COLO668 (cell line): ENCODE measurements at regions not wholly inside any gene's neighbourhood (a gene's known extent, or its start where the extent isn't known, plus 50 kb on each side); places are given as distances from the start of the nearest gene placed in this dataset.
"Not testable (repeated sequence)": the region's sequence is repeated elsewhere in the genome, so short reads cannot be mapped to it uniquely, and the experiment has no call there.

ENCODE experiments used
- DNase-seq: peaks from one replicate; lab custom pipeline; 2025; ENCODE audit not compliant: unreplicated experiment; lab: John Stamatoyannopoulos, UW

DNA sequence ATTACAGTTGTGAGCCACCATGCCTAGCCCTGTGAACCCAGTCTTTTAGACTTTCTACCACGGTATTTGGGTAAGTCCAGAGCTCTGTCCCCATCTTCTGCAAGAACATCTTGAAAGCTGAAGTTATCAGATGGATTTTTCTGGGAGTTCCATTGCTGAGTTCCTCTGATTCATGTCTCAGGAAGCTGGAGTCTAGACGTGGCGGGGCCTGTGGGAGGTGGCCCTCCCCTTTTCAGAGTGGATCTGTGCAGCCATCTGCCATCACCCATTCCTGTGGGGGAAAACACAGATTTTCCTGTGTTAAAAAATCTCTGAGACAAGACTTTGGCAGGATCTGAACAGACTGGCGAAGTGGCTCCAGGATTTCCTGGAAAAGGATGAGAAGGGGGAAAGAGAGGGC, 234.3 kb downstream of the NPIPA7 start:
- not testable (repeated sequence) for DNase-seq

DNA sequence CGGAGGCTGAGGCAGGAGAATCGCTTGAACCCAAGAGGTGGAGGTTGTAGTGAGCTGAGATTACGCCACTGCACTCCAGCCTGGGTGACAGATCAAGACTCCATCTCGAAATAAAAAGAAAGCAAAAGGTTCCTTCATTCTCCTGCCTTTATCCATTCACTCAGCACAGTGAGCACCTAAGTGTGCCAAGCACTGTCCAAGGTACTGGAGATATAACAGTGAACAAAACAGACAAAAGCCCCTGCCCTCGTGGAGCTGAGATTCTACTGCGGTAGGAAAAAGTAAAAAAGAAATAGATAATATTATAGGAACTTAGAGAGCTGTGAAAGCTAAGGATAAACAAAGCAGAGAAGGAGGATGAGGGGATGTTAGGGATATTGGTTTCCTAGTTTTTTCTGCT, 235.5 kb downstream of the NPIPA7 start:
- DNase-seq, result not testable (repeated sequence)

DNA sequence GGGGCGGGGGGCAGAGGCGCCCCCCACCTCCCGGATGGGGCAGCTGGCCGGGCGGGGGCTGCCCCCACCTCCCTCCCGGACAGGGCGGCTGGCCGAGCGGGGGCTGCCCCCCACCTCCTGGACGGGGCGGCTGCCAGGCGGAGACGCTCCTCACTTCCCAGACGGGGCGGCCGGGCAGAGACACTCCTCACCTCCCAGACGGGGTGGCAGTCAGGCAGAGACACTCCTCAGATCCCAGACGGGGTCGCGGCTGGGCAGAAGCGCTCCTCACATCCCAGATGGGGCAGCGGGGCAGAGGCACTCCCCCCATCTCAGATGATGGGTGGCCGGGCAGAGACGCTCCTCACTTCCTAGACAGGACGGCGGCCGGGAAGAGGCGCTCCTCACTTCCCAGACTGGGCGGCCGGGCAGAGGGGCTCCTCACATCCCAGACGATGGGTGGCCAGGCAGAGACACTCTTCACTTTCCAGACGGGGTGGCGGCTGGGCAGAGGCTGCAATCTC, 240.1 kb downstream of the NPIPA7 start:
- not testable (repeated sequence) for DNase-seq

DNA sequence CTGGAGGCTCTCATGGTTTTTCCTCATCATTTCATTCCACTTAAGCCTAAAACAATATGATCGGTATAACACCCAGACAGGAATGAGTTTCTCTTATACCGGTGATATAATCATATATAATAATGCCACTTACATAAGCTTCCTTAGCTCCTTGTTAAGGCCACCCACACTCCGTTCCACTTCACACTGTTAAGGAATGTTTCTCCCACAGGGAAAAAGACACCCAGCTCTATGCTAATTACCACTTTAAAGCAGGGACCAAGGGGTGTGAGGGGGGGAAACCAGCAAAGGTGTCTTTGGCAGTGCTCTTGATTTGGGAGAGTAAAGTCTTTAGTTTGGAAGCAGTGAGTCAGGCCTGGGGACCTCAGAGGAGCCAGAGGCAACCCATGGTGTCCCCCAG, 245.4 kb downstream of the NPIPA7 start:
- DNase-seq, result not testable (repeated sequence)

DNA sequence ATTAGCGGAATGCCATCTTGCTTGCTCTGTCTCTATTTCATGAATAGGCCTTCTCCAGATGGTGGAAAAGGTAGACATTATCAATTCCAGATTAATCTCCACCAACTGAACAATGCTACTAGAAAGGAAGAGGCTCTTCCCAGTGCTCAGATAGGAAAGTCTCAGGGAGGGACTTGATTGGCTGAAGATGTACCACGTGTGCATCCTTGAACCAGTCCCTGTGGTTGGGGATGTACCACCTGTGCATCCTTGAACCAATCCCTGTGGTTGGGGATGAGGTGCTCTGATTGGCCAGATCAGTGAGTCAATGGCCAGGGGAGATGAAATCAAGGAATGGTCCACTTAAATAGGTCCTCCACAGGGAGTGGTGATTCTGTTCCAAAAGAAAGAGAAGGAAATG, 246.2 kb downstream of the NPIPA7 start:
- DNase-seq, result not testable (repeated sequence)

DNA sequence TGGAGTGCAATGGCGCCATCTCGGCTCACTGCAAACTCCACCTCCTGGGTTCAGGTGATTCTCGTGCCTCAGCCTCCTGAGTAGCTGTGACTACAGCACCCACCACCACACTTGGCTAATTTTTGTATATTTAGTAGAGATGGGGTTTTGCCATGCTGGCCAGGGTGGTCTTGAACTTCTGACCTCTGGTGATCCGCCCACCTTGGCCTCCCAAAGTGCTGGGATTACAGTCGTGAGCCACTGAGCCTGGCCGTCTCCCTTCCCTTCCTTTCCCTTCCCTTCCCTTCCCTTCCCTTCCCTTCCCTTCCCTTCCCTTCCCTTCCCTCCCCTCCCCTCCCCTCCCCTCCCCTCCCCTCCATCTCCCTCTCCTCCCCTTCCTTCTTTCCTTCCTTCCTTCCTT, 248.9 kb downstream of the NPIPA7 start:
- not testable (repeated sequence) for DNase-seq

DNA sequence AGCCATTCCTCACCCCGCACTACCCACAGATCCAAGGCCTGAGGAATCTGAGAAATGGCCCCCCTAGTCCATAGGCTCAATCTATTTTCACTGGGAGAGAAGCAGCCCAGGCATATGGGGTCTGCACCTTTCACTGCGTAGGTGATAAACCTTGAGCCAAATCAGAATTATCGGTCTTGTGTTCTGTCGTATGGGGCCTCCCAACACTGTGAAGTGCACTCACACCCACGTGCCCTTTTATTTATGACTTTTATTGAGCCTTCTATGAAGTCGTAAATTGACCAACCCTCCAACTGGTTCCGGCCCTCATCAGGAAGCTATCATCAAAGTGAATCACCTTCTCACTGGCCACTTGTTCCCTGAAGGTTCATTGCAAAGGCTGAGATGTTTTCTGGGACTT, 259.3 kb downstream of the NPIPA7 start:
- not testable (repeated sequence) for DNase-seq

DNA sequence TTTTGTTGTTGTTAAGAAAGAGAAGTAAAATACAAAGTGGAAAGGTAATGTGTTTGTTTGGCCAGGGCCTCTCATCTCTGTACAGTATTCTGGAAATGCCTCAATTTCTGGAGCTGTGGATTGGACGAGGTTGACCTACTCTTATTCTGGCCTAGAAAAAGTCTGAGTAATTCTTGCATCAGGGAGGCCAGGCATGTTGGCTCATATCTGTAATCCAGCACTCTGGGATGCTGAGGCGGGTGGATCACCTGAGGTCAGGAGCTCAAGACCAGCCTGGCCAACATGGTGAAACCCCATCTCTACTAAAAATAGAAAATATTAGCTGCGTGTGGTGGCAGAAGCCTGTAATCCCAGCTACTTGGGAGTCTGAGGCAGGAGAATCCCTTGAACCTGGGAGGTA, 259.8 kb downstream of the NPIPA7 start:
- not testable (repeated sequence) for DNase-seq

DNA sequence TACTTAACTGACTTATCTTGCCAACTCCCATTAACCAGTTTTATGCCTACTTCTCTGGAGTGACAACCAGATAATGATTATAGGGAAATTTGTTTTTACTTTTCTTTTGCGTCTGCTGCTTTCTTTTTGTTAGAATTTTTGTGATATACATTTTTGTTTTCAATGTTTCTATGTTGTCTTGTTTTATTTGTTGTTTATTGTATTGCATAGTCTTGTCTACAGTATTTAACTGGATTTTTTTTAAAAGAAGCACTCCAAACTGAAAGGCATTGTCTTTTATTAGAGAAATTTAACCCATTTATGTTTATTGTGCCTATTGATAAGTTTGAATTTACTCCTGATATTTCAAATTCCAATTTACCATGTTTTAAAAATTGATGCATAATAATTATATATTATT, 264.9 kb downstream of the NPIPA7 start:
- DNase-seq, result not testable (repeated sequence)

DNA sequence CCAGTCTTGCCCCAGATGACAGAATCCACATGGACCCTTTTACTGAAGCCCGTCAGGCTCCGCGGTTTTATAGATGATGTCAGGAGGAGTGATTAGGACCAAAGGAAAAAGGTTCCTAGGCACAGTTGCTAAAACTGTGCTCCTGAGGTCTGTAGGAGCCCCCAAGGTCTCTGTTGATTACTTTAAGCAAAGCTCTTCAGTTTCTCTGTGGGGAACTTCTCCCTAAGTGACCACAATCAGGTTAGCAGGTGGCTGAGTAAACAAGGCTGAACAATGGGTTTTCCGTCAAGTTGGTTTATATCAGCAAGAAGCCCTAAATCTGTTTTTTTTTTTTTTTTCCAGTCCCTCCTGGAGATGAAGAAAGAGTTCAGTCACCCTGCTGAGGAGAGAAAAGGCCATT, 269.1 kb downstream of the NPIPA7 start:
- not testable (repeated sequence) for DNase-seq

DNA sequence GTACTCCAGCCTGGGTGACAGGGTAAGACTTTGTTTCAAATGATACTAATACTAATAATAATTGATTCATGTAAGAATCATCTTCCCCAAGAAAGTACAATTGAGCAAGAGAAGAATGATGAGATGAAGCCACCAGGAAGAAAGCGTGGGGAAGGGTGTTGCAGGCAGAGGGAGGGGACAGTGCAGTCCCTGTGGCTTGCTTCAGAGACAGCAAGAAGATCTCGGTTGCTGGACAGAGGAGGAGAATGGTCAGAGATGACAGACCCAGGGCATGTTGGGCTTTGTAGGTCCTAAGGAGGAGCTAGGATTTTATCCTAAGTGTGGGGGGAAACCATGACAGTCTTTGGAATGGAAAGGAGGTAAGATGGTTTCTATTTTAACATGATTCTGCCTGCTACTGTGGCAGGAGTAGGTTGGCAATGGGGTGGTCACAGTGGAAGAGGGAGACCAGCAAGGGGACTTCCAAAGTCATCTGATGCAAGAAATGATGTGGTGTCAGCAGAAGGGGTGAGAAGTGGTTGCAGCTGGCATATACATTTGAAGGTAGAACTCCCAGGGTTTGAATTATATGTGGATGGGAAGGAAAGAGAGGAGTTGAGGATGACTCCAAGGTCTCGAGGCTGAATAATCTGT, 293.4 kb downstream of the NPIPA7 start:
- DNase-seq, result not testable (repeated sequence)

DNA sequence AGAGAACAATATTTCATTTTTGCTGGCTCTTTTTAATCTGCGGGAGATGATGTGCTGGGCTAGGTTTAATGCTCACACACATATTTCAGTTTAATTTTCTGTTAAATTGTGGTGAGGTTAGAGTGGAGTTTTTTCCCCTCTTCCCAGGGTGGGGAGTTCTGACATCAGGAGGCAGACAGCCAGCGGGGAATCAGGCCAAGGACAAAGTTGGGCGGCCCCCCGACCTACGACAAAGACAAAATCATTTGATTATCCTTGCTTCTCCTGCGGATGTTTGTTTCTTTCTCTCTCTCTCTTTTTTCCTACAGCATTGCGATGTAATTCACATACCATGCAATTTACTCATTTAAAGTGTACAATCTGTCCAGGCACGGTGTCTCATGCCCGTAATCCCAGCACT, 295.9 kb downstream of the NPIPA7 start:
- not testable (repeated sequence) for DNase-seq

DNA sequence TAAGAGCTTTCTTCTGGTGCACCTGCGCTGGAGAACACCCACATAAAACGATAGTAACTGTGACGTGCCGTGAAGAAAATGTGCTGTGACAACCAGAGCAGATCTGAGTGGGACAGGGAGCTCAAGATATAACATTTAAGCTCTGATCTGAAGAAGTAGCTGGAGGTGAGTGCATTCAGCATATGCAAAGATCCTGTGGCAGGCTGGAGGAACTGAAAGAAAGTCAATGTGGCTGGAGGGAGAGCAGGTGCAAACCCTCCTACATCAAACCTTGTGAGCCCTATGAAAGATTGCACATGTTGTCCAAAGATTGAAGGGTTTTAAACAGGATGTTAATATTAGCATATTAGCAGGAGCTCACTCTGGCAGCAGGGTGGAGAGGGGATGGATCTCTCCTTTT, 342.9 kb downstream of the NPIPA7 start:
- not testable (repeated sequence) for DNase-seq

DNA sequence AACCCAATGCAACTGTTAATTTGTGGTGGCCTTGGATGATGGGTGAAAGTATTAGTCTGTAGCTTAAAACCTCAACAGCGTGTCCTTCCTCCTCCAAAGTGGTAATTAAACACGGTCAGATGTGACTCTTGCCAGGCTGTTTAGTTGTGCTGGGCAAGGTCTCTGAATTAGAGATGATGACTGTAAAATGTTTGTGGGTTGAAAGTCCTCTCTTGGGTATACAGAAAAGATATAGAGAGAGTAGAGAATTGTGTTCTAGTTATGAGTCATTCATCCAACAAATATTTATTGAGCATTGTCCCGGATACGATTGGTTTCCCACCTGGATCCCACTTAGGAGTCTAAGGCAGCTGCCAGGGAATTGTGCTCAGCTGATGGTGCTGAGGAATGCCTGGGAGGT, 343.7 kb downstream of the NPIPA7 start:
- not testable (repeated sequence) for DNase-seq

DNA sequence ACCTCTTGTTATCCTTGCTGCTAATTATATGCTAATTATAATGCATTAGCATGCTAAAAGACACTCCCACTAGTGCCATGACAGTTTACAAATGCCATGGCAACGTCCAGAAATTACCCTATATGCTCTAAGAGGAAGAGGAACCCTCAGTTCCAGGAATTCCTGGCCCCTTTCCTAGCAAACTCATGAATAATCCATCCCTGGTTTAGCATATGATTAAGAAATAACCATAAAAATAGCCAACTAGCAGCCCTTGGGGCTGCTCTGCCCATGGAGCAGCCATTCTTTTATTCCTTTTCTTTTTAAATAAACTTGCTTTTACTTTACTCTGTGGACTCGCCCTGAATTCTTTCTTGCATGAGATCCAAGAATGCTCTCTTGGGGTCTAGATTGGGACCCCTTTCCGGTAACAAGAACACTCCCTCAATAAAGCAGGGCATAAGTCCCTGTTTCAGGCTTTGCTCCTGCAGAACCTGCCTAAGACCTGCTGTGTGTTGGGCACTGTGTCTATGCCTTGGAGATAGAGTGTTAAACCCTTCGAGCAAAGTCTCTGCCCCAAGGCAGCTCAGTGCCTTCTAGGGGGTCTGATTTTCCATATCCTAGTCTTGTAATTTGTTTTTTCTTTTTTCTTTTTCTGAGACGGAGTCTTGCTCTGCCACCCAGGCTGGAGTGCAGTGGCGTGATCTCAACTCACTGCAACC, 345.0 kb downstream of the NPIPA7 start:
- not testable (repeated sequence) for DNase-seq

DNA sequence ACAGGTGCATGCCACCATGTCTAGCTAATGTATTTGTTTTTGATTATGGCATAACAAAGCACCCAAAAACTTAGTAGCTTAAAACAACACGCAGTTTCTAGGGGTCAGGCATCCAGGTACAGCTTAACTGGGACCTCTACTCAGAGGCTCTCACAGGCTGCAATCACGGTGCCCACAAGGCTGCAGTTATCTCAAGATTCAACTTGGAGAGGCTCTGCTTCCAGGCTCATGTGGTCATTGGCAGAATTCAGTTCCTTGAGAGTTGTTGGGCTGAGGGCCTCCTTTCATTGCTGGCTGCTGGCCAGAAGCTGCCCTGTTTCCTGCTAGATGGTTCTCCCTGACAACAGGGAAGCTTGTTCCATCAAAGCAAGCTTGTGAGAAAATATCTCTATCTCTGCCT, 348.1 kb downstream of the NPIPA7 start:
- DNase-seq, result not testable (repeated sequence)

DNA sequence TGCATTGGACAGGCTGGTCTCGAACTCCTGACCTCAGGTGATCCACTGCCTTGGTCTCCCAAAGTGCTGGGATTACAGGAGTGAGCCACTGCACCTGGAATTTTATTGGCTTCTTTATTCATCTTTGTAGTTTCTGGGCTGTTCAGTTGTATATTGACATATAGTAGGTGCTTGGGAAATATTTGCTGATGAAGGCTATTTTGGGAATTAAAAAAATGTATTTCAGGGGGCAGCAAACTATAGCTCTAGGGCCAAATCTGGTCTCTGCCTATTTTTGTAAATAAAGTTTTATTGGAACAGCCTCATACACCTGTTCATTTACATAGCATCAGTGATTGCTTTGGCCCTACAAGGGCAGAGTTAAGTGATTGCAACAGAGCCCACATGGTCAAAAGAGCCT, 363.6 kb downstream of the NPIPA7 start:
- not testable (repeated sequence) for DNase-seq

DNA sequence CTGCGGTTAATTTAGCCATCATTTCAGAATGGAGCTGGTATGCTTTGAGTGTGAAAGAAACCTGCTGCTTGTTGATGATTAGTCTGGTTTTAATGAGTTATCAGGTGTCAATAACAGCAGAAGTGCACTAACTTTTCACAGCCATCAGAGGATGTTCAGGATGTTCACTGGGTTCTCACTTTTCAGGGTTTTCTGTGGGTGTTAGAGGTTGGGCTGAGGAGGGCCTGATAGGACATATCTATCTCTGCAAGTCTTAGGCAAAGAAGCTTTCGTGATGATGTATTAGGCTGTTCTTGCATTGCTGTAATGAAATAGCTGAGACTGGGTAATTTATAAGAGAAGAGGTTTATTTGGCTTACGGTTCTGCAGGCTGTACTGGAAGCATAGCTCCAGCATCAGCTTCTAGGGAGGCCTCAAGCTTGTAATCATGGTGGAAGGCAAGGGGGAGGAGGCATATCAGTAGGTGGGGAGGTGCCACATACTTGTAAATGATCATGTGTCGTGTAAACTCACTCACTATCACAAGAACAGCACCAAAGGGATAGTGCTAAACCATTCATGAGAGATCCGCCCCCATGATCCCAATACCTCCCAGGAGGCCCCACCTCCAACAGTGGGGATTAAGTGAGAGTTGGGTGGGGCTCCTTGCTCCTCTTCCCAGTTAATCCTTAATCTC, 376.2 kb downstream of the NPIPA7 start:
- not testable (repeated sequence) for DNase-seq

DNA sequence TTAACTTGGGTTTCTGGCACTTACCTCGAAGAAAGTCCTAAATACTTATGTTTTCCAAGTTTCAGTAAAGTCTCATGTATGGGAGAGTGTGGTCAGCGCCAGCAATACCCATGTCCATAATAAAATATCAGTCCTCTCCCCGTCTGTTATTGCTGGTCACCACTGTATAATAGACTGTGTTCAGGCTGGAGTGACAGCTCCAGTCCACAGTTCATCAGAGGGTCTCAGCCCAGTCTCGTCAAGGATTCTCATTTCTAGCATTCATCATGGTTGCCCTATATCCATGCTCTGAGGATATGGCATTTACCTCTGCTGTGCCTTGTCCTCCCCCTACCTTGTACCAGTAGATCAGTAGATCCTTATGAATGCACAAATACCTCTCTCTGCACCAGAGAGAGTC, 384.5 kb downstream of the NPIPA7 start:
- no peak for DNase-seq

DNA sequence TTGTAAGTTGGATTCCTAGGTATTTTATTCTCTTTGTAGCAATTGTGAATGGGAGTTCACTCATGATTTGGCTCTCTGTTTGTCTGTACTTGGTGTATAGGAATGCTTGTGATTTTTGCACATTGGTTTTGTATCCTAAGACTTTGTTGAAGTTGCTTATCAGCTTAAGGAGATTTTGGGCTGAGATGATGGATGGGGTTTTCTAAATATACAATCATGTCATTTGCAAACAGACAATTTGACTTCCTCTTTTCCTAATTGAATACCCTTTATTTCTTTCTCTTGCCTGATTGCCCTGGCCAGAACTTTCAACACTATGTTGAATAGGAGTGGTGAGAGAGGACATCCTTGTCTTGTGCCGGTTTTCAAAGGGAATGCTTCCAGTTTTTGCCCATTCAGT, 391.8 kb downstream of the NPIPA7 start:
- not testable (repeated sequence) for DNase-seq

DNA sequence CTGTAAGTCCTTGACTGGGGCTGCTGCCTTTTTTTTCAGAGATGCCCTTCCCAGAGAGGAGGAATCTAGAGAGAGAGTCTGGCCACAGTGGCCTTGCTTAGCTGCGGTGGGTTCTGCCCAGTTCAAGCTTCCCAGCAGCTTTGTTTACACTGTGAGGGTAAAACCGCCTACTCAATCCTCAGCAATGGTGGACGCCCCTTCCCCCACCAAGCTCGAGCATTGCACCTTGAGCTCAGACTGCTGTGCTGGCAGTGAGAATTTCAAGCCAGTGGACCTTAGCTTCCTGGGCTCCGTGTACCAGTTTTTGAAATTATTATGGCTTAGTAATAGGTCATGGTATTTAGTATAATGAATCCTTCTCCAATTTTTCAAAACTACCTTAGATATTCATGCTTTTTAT, 395.4 kb downstream of the NPIPA7 start:
- DNase-seq, result no peak

DNA sequence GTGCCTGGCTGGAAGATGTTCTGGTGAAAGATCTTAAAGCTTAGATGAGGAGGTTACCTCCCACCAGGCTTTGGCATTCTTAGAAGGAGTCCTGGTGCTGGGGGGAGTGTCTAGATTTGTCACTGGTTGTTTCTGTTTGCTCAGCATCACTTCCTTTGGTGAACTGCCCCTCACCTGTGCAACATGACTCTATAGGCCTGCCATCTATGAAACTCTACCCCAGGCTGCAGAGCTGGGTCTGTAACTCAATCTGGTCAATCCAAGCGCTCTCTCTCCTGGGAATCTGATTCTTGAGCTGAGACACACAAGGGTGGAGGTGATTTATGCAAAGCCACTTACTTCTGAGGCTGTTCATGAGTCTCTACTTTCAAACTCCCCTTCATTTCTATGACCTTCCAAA, 399.4 kb downstream of the NPIPA7 start:
- DNase-seq, result no peak
